ENCODE measurements at regions not wholly inside any gene's neighbourhood (a gene's known extent, or its start where the extent isn't known, plus 50 kb on each side); places are given as distances from the start of the nearest gene placed in this dataset.

DNA sequence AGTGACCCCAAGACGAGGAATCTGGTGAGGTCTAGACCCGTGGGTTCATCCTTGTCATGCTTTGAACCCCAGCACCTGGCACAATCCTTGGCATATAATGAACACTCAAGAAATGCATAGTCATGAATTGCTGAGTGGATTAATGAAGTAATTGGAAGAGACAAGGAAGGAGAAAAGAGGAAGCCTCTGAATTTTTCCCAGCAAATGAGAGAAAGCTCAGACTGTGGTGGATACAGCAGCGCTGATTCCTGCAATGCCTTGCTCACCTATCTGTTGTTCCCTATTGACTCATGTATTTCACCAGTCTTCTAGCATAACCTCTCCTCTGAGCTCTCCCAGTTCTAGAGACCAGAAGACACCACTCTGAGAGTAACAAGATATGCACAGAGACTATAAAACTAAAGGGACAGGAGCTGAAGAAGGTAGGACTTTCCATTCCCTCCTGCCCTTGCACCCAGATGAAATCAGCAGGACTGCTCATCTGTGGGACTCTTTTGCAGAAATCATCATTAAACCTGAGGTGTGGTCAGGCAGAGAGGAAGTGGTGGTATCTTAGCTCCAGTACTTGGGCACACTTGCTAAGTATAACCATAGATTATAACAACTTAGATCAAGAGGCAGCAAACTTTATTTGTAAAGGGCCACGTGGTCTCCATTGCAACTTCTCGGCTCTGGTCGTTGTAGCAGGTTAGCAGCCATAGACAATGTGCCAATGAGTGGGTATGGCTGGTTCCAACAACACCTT is 102.8 kb downstream of the MAF start:
- no peak for DNase-seq (ENCODE audit: low read depth)

DNA sequence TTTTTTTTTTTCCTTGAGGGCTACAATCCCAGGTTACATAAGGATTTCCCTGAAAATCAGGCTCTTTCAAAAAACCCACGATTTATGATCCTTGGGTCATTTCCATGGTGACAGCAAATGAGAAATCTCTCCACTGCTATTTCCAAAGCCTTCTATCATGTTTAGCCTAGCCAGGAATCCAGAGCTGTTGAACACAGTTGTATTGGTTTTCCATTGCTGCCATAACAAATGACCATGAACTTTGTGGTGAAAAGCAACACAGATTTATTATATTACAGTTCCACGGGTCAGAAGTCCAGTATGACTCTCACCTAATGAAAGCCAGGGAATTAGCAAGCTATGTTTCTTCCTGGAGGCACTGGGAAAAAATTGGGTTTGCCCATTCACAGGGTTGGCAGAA is 106.6 kb downstream of the MAF start:
- no peak for DNase-seq (ENCODE audit: low read depth)

GRCh38 chr16:79492036-79492435 is 108.5 kb downstream of the MAF start:
- no peak for DNase-seq (ENCODE audit: low read depth)

DNA sequence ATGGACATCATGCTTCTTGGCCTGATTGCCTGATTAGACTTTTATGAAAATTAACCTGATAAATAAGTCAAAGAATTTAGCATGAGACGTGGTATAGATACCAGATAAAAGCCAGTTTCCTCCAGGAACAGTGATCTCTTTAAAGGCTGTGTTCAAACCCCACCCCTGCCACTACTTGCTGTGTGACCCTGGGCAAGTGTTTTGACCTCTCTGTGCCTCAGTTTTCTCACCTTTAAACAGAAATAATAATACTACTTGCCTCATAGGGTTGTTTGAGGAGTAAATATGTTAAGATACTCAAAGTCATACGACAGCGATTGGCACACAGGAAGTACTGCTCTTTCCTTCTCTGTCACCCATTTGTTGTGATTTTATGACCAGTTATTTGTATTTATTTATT is 115.5 kb downstream of the MAF start:
- no peak for DNase-seq (ENCODE audit: low read depth)

DNA sequence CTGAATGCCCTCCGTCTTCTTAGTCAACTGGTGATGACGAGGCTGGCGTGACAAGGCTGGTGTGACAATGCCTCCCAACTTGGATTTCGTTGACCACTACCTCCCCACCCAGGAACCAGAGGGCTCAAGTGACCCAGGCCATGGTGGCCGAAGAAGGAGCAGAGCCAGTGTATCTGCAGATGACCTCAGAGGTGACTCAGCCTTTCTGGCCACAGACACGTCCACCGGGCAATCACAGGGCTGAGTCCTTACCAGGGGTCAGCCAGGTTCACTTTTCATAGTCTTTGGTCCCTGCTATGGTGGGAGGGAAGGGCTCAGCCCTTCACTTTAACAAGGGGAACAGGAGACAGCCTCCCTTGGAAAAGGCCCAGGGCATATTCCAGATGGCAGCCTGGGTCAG is 116.3 kb downstream of the MAF start:
- no peak for DNase-seq (ENCODE audit: low read depth)

GRCh38 chr16:79483336-79483735 is 117.2 kb downstream of the MAF start:
- no peak for DNase-seq (ENCODE audit: low read depth)

- DNase-seq (ENCODE audit: low read depth) = no peak
Observed at GRCh38 chr16:79482011-79482410, 118.5 kb downstream of the MAF start.

GRCh38 chr16:79480929-79481328 is 119.6 kb downstream of the MAF start:
- no peak for DNase-seq (ENCODE audit: low read depth)

DNA sequence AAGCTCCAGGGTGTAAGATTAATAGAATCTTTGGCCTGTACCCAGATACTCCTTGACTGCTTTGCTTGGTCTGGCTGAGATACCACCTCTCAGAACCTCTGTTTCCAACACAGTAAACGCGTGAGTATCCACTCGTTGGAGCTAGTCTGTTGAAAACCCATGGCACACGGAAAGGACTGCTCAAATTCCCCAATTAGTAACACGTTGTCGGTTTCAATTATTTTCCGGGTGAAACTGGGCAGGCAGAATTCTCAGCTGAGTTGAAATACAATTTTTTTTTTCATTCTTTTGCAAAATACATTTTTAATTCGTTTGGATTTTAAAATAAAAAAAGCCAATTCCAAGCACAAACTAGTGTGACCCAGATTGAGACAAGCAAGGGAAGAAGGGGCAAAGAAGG is 120.5 kb downstream of the MAF start:
- DNase-seq (ENCODE audit: low read depth) = no peak

- DNase-seq (ENCODE audit: low read depth) = no peak
Observed at GRCh38 chr16:79476580-79476979, 124.0 kb downstream of the MAF start.

DNA sequence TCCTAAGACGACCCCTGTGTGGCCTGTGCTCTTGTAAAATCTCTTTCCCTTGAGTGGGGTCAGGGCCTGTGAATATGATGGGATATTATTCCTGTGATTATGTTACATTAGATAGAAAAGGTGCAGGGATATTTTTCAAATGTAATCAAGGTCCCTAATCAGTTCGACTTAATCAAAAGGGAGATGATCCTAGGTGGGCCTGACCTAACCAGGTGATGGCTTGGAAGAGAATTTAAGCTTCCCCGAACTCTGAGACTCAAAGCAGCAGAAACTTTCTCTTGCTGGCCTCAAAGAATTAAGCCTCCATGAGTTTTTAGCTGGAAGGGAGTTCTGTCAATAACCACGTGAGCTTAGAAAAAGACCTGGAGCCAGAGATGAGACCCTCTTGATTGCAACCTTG is 124.7 kb downstream of the MAF start:
- no peak for DNase-seq (ENCODE audit: low read depth)

DNA sequence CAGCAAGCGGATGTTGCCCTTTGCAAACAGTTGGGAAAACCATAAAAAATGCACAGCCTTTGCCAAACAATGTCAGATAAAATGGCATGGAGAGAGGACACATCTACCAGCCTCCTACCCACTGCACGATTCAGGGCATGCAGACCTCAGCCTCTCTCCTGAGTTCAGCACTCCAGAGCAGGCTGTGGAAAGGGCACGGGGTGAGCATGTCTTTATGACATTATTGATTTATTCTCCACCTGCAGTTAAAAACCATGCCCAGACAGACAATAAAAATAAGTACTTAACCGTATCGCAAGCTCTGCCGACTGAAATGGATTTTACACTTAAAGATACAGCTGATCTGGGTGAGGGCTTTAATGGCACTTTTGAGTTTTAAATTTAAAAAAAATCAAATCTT is 127.1 kb downstream of the MAF start:
- DNase-seq (ENCODE audit: low read depth) = no peak

DNA sequence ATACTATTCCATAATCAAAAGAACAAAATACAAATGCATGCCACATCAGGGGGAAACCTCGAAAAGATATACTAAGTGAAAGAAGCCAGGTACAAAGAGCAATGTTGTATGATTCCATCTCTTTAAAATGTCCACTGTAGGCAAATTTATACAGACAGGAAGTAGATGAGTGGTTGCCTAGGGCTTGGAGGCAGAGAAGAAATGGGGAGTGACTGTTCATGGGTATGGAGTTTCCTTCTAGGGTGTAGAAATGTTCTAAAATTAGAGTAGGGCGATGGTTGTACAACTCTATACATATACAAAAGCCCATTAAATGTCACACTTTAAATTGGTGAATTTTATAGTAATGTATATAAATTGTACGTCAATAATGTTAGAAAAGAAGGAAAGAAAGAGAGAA is 128.1 kb downstream of the MAF start:
- DNase-seq (ENCODE audit: low read depth) = no peak

GRCh38 chr16:79469999-79470398 is 130.5 kb downstream of the MAF start:
- DNase-seq (ENCODE audit: low read depth) = no peak

DNA sequence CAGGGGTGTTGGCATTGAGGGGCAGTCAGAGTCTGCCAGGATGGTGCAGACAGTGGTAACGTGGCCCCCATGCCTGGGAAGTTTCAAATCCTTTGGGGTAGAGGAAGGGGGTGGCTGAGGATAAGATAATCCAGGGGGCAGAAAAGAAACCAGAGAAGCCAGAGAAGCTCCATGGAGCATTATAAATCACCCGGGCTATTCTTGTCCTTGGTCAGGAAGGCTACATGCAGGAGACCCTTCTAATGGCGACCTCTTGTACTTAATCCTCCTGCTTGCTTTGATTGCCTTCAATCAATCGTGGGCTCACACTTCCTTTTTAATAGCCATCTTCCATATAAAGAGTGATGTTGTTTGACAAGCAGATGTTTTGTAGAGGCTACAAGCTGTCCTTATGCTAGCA is 131.9 kb downstream of the MAF start:
- no peak for DNase-seq (ENCODE audit: low read depth)

DNA sequence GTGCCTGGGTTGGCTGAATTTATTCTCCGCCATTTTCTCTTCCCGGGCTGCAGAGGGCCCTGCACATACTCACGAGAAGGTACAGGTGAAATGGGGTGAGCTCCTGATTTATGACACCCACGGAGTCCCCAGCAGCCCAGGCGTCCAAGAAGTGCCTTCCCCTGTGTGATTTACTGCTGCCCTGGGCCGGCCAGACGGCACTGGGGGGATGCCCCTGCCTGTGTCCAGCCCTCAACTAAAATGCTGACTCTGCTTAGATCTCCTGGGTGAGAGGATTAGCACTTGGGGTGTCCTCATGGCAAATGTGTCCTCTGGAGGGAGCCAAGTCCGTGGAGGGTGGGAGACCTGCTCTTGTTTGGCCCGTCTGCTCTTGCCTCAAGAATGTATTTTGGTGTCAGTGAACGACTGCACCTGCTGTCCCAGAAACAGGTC is 132.4 kb downstream of the MAF start:
- DNase-seq (ENCODE audit: low read depth) = no peak

DNA sequence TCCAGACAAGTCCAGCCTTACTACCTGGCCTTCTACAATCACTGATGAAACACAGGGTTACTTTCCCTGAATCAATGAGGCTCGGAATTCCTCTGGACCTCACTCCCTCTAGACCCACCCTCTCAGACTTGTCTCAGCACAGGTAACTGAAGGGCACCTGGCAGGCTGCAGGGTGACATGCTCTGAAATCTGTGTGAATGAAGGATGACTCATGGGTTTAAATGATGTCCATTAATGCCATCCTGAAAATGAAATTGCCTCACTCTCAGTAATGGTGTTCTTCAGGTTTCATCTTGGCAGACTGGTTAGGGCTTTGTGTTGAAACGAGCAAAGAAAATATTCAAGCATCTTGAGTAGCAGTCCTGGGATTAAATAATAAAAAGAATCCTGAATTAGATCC is 134.4 kb downstream of the MAF start:
- DNase-seq (ENCODE audit: low read depth) = no peak

GRCh38 chr16:79463841-79464240 is 136.7 kb downstream of the MAF start:
- no peak for DNase-seq (ENCODE audit: low read depth)

DNA sequence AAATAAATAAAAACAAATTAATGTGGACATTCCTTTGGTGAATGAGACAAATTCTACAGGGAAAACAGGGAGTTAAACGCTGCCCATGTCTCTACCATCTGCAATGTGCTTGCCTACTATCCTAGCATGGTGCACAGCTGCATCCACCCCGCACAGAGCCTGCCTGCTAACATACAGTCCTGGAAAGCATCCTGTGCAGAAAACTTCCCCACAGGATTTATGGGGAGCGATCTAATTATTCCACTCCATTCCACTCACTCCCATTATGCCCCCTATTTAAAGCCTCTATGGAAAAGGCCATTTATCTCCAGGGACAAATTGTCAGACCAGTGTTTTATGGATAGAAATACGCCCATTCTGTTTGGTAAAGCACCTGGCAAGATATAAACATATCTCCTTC is 144.5 kb downstream of the MAF start:
- DNase-seq (ENCODE audit: low read depth) = no peak

GRCh38 chr16:79452671-79453070 is 147.9 kb downstream of the MAF start:
- DNase-seq (ENCODE audit: low read depth) = no peak

DNA sequence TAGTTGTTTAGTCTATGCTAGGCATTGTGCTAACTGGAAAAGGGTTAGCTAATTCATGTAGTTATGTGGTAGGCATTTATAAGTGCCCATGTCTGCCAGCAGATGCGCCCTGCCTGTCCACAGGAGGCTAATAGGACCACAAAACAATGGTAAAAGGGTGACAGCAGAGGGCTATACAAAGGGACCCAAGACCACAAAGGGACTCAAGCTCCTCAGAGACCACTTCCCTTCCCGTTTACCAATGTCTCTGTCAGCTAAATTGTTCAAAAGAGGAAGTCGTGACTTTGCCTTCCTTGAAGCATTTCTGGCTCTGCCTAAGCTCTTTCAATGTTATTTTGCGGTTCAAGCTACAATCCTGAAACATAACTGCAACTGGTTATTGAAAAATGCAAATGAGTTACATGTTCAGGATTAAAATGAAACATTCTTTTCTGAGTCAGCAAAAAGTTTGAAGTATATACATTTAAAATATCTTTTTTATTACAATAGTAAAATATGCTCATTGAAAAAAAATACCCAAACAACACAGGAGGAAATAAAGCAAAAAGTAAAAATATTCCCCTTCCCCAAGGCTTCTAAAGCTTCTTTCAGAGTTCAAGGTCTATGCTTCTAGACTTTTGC is 149.2 kb downstream of the MAF start:
- DNase-seq (ENCODE audit: low read depth) = no peak

DNA sequence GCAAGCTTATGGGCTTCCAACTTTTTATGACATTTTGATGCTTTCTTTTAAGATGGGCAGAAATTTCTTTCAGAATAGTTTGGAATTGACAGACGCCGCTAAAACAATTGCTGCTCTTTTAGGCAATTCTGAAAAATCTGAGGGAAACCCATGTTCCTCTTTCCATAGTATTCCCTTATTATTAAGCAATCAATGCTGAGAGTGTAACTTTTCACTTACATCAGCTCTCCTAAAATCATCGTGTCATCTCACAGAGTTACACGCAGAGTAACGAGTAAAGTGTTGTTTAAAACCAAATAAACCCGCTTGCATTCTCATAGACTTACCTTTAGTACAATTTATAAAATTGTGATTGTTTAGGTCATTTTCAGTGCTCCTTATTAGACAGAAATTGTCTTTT is 150.6 kb downstream of the MAF start:
- no peak for DNase-seq (ENCODE audit: low read depth)

DNA sequence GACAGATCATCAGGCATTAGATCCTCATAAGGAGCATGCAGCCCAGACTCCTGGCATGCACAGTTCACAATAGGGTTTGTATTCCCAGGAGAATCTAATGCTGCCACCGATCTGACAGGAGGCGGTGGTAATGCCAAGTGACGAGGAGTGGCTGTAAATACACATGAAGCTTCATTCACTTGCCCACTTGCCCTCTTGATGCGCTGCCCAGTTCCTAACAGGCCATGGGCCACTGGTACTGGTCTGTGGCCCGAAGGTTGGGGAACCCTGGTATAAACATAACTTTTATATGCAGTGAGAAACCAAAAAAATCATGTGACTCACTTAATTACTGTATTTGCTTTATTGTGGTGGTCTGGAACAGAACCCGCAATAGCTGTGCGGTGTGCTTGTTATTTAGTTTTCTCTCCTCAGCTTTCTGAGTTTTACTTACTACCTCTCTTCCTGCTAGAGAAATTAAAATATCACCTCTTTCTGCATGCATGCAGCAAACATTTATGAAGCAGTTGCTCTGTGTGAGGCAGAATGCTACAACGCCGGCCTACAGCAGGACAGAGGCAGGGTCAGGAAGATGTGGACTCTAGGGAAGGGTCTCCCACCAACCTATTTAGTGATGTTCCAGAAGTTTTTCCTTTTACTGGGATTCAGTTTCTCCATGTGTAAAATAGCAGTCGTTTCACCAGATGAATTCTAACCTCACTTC is 151.3 kb downstream of the MAF start:
- no peak for DNase-seq (ENCODE audit: low read depth)

GRCh38 chr16:79444572-79444971 is 156.0 kb downstream of the MAF start:
- DNase-seq (ENCODE audit: low read depth) = no peak
